ENCODE measurements at regions not wholly inside any gene's neighbourhood (a gene's known extent, or its start where the extent isn't known, plus 50 kb on each side); places are given as distances from the start of the nearest gene placed in this dataset.
A peak's percentile ranks its signal among the peaks of the same experiment; 100 is the strongest.

GRCh38 chr16:55033225-55034156 is 102.8 kb downstream of the IRX5 start:
- no peak overlapping the region for H3K4me3 ChIP-seq (ENCODE audit: low read depth, low read length)
- DNase-seq (ENCODE audit: low read depth) = no peak
- TF ChIP-seq CTCF (IDR thresholded peaks at IDR 0.05; ENCODE audit: insufficient read depth, low read length) = no peak

- H3K4me3 ChIP-seq (ENCODE audit: low read depth, low read length) = no peak overlapping the region
- DNase-seq (ENCODE audit: low read depth) = peak; percentile 12
- peak; percentile 39 for TF ChIP-seq CTCF (IDR thresholded peaks at IDR 0.05; ENCODE audit: insufficient read depth, low read length)
These were observed 104.4 kb downstream of the IRX5 start for GRCh38 chr16:55035029-55035428.

- H3K4me3 ChIP-seq (ENCODE audit: low read depth, low read length) = no peak overlapping the region
- TF ChIP-seq CTCF (IDR thresholded peaks at IDR 0.05; ENCODE audit: insufficient read depth, low read length) = no peak
- no peak for DNase-seq (ENCODE audit: low read depth)
These were observed 105.3 kb downstream of the IRX5 start for GRCh38 chr16:55035956-55036355.

GRCh38 chr16:55036371-55036821 is 105.7 kb downstream of the IRX5 start:
- H3K4me3 ChIP-seq (ENCODE audit: low read depth, low read length) = no peak overlapping the region
- DNase-seq (ENCODE audit: low read depth) = no peak
- no peak for TF ChIP-seq CTCF (IDR thresholded peaks at IDR 0.05; ENCODE audit: insufficient read depth, low read length)

GRCh38 chr16:55037046-55037445 is 106.4 kb downstream of the IRX5 start:
- H3K4me3 ChIP-seq (ENCODE audit: low read depth, low read length) = no peak overlapping the region
- TF ChIP-seq CTCF (IDR thresholded peaks at IDR 0.05; ENCODE audit: insufficient read depth, low read length) = no peak
- no peak for DNase-seq (ENCODE audit: low read depth)

- DNase-seq (ENCODE audit: low read depth) = no peak
- no peak for TF ChIP-seq CTCF (IDR thresholded peaks at IDR 0.05; ENCODE audit: insufficient read depth, low read length)
- no peak overlapping the region for H3K4me3 ChIP-seq (ENCODE audit: low read depth, low read length)
These were observed 107.3 kb downstream of the IRX5 start for GRCh38 chr16:55037966-55038365.

Measured in fibroblast of the aortic adventitia (primary cell).